Osteoblast (primary cell): ENCODE measurements at regions not wholly inside any gene's neighbourhood (a gene's known extent, or its start where the extent isn't known, plus 50 kb on each side); places are given as distances from the start of the nearest gene placed in this dataset.

Source experiments
- DNase-seq: peaks from one replicate; pipeline ENCODE4 v3.0.0; 2011; ENCODE audit warnings: low spot score, mixed read lengths; ENCODE audit not compliant: insufficient read length; ENCODE audit errors: missing footprints
- H2AFZ ChIP-seq: 2 replicates; pipeline ENCODE4 v1.6.0; 2011; ENCODE audit warnings: mild to moderate bottlenecking, low read length
- H3K27ac ChIP-seq: 2 replicates; pipeline ENCODE4 v1.5.1; 2011; ENCODE audit warnings: mild to moderate bottlenecking, low read depth, low read length, moderate library complexity
- H3K27me3 ChIP-seq: 2 replicates; pipeline ENCODE4 v1.6.0; 2012; ENCODE audit warnings: mild to moderate bottlenecking, control low read depth, inconsistent platforms, low read length, moderate library complexity; ENCODE audit not compliant: insufficient read depth
- H3K36me3 ChIP-seq: 2 replicates; pipeline ENCODE4 v1.5.1; 2011; ENCODE audit warnings: mild to moderate bottlenecking, low read length, control low read depth, moderate library complexity; ENCODE audit not compliant: insufficient read depth
- H3K4me1 ChIP-seq: 2 replicates; pipeline ENCODE4 v1.5.1; 2011; ENCODE audit warnings: mild to moderate bottlenecking, low read length, control low read depth, moderate library complexity; ENCODE audit not compliant: insufficient read depth
- H3K4me2 ChIP-seq: 2 replicates; pipeline ENCODE4 v1.6.0; 2011; ENCODE audit warnings: mild to moderate bottlenecking, low read length; ENCODE audit not compliant: insufficient read depth
- H3K4me3 ChIP-seq: fragments of 200-600 bp; sonication (generic); 3 replicates; pipeline ENCODE4 v1.5.1; 2012; ENCODE audit warnings: mild to moderate bottlenecking, low read length, inconsistent platforms; ENCODE audit not compliant: insufficient read depth
- H3K79me2 ChIP-seq: 2 replicates; pipeline ENCODE4 v1.6.0; 2012; ENCODE audit warnings: mild to moderate bottlenecking, low read length, control low read depth, inconsistent platforms; ENCODE audit not compliant: insufficient read depth
- H3K9me3 ChIP-seq: 2 replicates; pipeline ENCODE4 v1.5.1; 2011; ENCODE audit warnings: low read depth, low read length, control low read depth
- H4K20me1 ChIP-seq: 2 replicates; pipeline ENCODE4 v1.6.0; 2012; ENCODE audit warnings: mild to moderate bottlenecking, low read length, control low read depth; ENCODE audit not compliant: insufficient read depth
- TF ChIP-seq, protein P1 (sequence below): IDR thresholded peaks from 2 replicates; pipeline ENCODE4 v1.5.1; 2011; ENCODE audit warnings: mild to moderate bottlenecking, low read depth, low read length, moderate library complexity; ENCODE audit errors: extremely low read depth

GRCh38 chr16:85359147-85359822 lies 247.0 kb upstream of the CIBAR2 start:
- H4K20me1 ChIP-seq, result peaks cover 5% of the 10 kb centered on the region
- no peak overlapping the region for H3K4me3 ChIP-seq
- no peak overlapping the region for H3K27ac ChIP-seq
- H3K4me2 ChIP-seq, result no peak overlapping the region
- no peak overlapping the region for H2AFZ ChIP-seq
- H3K4me1 ChIP-seq, result peaks cover 22% of the 10 kb centered on the region
- TF ChIP-seq, protein P1, sequence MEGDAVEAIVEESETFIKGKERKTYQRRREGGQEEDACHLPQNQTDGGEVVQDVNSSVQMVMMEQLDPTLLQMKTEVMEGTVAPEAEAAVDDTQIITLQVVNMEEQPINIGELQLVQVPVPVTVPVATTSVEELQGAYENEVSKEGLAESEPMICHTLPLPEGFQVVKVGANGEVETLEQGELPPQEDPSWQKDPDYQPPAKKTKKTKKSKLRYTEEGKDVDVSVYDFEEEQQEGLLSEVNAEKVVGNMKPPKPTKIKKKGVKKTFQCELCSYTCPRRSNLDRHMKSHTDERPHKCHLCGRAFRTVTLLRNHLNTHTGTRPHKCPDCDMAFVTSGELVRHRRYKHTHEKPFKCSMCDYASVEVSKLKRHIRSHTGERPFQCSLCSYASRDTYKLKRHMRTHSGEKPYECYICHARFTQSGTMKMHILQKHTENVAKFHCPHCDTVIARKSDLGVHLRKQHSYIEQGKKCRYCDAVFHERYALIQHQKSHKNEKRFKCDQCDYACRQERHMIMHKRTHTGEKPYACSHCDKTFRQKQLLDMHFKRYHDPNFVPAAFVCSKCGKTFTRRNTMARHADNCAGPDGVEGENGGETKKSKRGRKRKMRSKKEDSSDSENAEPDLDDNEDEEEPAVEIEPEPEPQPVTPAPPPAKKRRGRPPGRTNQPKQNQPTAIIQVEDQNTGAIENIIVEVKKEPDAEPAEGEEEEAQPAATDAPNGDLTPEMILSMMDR, result no peak
- no peaks in the 10 kb centered on the region for H3K27me3 ChIP-seq
- DNase-seq, result no peak
- no peaks in the 10 kb centered on the region for H3K9me3 ChIP-seq
- H3K79me2 ChIP-seq, result no peaks in the 10 kb centered on the region
- H3K36me3 ChIP-seq, result no peaks in the 10 kb centered on the region

DNA sequence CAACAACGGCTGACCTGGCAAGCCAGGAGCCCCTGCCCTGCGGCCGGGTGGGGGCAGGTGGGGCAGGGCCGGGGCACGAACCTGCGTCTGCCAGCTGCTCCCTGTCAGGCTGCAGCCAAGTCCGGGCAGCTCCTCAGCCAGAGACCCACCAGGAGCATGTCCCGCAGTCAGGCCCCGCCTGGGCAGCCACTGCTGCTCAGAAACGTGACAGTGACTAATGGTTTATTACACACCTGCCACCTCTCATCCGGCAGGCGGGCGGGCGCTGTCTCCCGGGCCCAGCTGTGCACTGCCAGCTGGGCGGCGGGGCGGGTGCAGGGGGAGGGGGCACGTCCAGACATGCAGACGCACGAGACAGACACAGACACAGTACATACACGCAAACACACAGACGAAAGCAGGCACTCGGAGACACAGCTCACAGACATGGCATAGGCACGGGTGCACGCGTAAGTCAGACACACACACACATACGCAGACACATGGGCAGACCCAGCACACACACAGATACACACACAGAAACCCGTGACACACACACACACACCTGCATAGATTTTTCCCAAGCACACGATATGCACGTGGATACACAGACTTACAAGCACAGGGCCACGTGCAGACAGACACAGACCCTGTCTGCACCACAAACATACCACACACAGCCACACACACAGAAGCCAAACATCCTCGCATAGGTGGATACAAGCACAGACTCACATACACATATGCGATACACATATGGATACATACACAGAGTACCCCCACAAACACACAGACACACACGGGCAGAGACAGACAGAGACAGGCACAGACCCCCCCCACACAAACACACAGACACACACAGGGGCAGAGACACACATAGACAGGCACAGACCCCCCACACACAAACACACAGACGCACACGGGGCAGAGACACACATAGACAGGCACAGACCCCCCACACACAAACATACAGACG lies 248.3 kb upstream of the CIBAR2 start:
- H3K4me2 ChIP-seq, result no peak overlapping the region
- no peaks in the 10 kb centered on the region for H3K27me3 ChIP-seq
- no peaks in the 10 kb centered on the region for H3K36me3 ChIP-seq
- H3K9me3 ChIP-seq, result no peaks in the 10 kb centered on the region
- TF ChIP-seq, protein P1, result no peak
- no peaks in the 10 kb centered on the region for H3K79me2 ChIP-seq
- H2AFZ ChIP-seq, result no peak overlapping the region
- H3K4me1 ChIP-seq, result peaks cover 18% of the 10 kb centered on the region
- no peak overlapping the region for H3K27ac ChIP-seq
- H4K20me1 ChIP-seq, result peaks cover 6% of the 10 kb centered on the region
- DNase-seq, result no peak
- H3K4me3 ChIP-seq, result no peak overlapping the region

- TF ChIP-seq, protein P1, result no peak
- DNase-seq, result peak; percentile 83
- Histone ChIP-seq H3K79me2 (no peaks in the 10 kb centered on the region), H2AFZ (no peak overlapping the region), H3K4me2 (no peak overlapping the region), H4K20me1 (peaks cover 6% of the 10 kb centered on the region), H3K4me3 (no peak overlapping the region), H3K4me1 (peaks cover 18% of the 10 kb centered on the region), H3K27ac (no peak overlapping the region), H3K9me3 (no peaks in the 10 kb centered on the region), H3K27me3 (no peaks in the 10 kb centered on the region), H3K36me3 (no peaks in the 10 kb centered on the region)
These were observed 249.3 kb upstream of the CIBAR2 start for GRCh38 chr16:85361441-85362118.
